Aorta (tissue), 5 donors: ENCODE measurements at regions not wholly inside any gene's neighbourhood (a gene's known extent, or its start where the extent isn't known, plus 50 kb on each side); places are given as distances from the start of the nearest gene placed in this dataset.
"Not testable (repeated sequence)": the region's sequence is repeated elsewhere in the genome, so short reads cannot be mapped to it uniquely, and the experiment has no call there.

Experiments
- ATAC-seq: fragments of 200-7000 bp; cut with Tn5 transposase; one replicate; pipeline ENCODE4 v1.9.1; 2022; ENCODE audit warnings: moderate library complexity; ENCODE audit not compliant: low FRiP score
- DNase-seq, 2 donors: peaks; one replicate each; pipeline ENCODE4 v3.0.0-alpha.2; 2020
- H3K27ac ChIP-seq, 2 donors: one replicate each; pipeline ENCODE4 v1.5.1; 2013; ENCODE audit warnings: low read length in 2 of 2, mild to moderate bottlenecking in 2 of 2, moderate library complexity in 2 of 2, control low read depth in 1 of 2, inconsistent platforms in 1 of 2, low read depth in 1 of 2
- H3K27me3 ChIP-seq, 2 donors: one replicate each; pipeline ENCODE4 v1.6.1; 2013; ENCODE audit warnings: control low read depth in 1 of 2, low read length in 1 of 2, mild to moderate bottlenecking in 1 of 2, moderate library complexity in 1 of 2; ENCODE audit not compliant: insufficient read depth in 2 of 2, control insufficient read depth in 1 of 2
- H3K36me3 ChIP-seq, 2 donors: one replicate each; pipeline ENCODE4 v1.6.1; 2013; ENCODE audit warnings: control low read depth in 1 of 2, low read length in 1 of 2, mild to moderate bottlenecking in 1 of 2; ENCODE audit not compliant: insufficient read depth in 2 of 2, control insufficient read depth in 1 of 2
- H3K4me1 ChIP-seq, 2 donors: one replicate each; pipeline ENCODE4 v1.6.1; 2013; ENCODE audit warnings: low read length in 2 of 2, control low read depth in 1 of 2, mild to moderate bottlenecking in 1 of 2, moderate library complexity in 1 of 2; ENCODE audit not compliant: insufficient read depth in 2 of 2, control insufficient read depth in 1 of 2
- H3K4me3 ChIP-seq, 2 donors: one replicate each; pipeline ENCODE4 v1.5.1; 2013; ENCODE audit warnings: low read length in 2 of 2, control low read depth in 1 of 2, mild to moderate bottlenecking in 1 of 2
- H3K9me3 ChIP-seq: one replicate; pipeline ENCODE4 v1.6.1; 2013; ENCODE audit warnings: mild to moderate bottlenecking, low read length; ENCODE audit not compliant: control insufficient read depth
- WGBS, 2 donors: extraction: QIAGEN DNeasy Blood & Tissue Kit; methylation state at CpG; one replicate each; pipeline ENCODE4 v1.1.7; 2013; 5-methylcytosine and 5-hydroxymethylcytosine counted together
- intact Hi-C, 2 donors: fragments of 100-400 bp; cut with DNase I; formaldehyde crosslinking; loops; one replicate each; pipeline versions ENCODE4 v1.14.2 to v1.15.0; 2022
- donor health status: healthy with polysubstance abuse.
- donor health status: Bipolar disorder and iron deficiency.
- donor health status: DM: no; HTN: no; CAD: no.
- donor health status: DM: no; HTN: no; CAD: no.
- donor health status: DM: yes; HTN: yes; CAD: no.

DNA sequence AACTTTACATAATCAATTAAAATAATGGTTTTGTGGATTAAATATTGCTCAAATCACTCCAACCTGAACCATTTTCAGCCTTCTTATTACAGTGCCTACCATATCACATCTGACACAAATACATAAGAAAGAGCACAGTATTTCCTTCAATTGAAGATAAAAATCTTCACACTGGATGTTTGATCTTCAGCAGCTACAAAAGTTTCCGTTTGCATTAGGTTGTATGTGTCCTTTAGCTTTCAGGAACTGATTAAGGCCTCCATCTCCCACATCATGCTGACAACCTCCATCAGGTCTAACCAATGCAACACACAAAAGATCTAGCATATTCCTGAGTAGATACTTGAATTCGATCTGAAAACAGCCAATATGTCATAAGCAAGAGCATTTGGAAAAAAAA is 195.1 kb upstream of the NR5A2 start:
- no peaks in the 10 kb centered on the region for H3K36me3 ChIP-seq
- intact Hi-C loops: no loop called here
- no peaks in the 10 kb centered on the region for H3K9me3 ChIP-seq
- no peaks in the 10 kb centered on the region for H3K27me3 ChIP-seq
- no peak for ATAC-seq
- no peak overlapping the region for H3K4me3 ChIP-seq
- 50 to 52% methylated on average over 2 of the region's 2 CpGs for WGBS, 2 donors
- no peak for DNase-seq
- H3K27ac ChIP-seq: no peak overlapping the region
- H3K4me1 ChIP-seq: no peaks in the 10 kb centered on the region

DNA sequence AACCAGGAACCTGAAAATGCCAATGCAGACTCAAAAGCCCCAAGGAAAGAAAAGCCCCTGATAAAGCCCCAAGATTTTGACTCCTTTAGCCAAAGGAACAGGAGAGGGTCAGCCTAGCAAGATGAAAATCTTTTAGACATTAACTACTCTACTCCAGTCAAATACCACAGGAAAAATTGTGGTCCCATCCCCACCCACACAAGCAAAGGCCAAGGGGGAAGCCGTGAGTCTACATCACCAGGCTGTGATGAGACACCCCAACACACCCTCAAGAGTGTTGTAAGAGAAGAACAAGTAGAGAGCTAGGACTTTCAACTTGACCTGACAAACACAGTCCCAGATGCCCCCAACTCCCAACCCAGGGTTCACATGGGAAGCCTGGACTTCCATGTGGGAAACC is 192.8 kb upstream of the NR5A2 start:
- Histone ChIP-seq H3K9me3 (no peaks in the 10 kb centered on the region), H3K4me3 (no peak overlapping the region), H3K27me3 (no peaks in the 10 kb centered on the region), H3K27ac (no peak overlapping the region), H3K36me3 (no peaks in the 10 kb centered on the region), H3K4me1 (no peaks in the 10 kb centered on the region)
- ATAC-seq (no peak), DNase-seq (no peak)
- intact Hi-C loops: no loop called here
- WGBS, 2 donors: 57 to 74% methylated on average over 1 of the region's 1 CpG

DNA sequence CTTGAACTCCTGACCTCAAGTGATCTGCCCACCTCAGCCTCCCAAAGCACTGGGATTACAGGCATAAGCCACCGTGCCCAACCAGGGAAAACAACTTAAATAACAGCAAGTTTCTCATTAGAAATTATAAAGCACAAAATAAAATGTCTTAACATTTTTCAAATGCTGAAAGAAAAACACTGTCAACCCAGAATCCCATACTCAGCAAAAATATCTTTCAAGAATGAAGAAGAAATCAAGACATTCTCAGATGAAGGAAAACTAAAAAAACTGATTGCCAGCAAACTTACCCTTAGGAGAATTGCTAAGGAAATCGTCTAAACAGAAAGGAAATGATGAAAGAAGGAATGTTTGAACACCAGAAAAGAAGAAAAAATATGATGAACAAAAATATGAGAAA is 191.1 kb upstream of the NR5A2 start:
- intact Hi-C loops: no loop called here
- Histone ChIP-seq H3K4me1 (no peaks in the 10 kb centered on the region), H3K4me3 (no peak overlapping the region), H3K27ac (no peak overlapping the region), H3K27me3 (no peaks in the 10 kb centered on the region), H3K9me3 (no peaks in the 10 kb centered on the region), H3K36me3 (no peaks in the 10 kb centered on the region)
- DNase-seq: no peak
- no peak for ATAC-seq
- 59 to 60% methylated on average over 2 of the region's 2 CpGs for WGBS, 2 donors

DNA sequence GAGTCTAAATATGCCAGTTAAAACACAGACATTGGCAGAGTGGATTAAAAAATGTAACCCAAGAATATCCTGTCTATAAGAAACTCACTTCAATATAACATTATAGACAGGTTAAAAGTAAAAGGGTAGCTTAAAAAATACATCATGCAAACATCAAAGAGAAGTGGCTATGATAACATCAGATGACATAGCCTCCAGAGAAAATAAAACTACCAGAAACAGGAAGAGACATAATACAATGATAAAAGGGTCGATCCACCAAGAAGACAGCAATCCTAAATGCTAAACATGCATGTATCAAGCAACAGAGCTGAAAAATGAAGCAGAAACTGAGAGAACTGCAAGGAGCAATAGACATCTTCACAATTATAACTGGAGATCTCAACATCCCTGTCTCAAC is 190.2 kb upstream of the NR5A2 start:
- WGBS, 2 donors: 65 to 80% methylated on average over 1 of the region's 1 CpG
- ATAC-seq: no peak

DNA sequence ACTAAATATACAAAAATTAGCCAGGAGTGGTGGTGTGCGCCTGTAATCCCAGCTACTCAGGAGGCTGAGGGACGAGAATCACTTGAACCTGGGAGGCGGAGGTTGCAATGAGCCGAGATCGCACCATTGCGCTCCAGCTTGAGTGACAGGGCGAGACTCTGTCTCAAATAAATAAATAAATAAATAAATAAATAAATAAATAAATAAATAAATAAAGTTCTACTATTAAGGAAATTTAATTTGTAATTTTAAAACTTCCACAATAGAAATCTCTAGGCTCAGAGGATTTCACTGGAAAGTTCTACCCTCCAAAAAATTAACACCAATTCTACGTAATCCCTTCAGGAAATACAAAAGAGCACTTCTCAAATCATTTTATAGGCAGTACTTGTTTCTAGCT is 187.9 kb upstream of the NR5A2 start:
- H3K4me1 ChIP-seq, DNase-seq, H3K9me3 ChIP-seq, H3K27me3 ChIP-seq, intact Hi-C loops, H3K4me3 ChIP-seq, H3K36me3 ChIP-seq, ATAC-seq, H3K27ac ChIP-seq: not testable (repeated sequence)
- WGBS, 2 donors: 89 to 96% methylated on average over 8 of the region's 8 CpGs

More for the DNA sequence above, 190.2 kb upstream of the NR5A2 start:
- intact Hi-C loops: no loop called here
- no peak for DNase-seq
- H3K36me3 ChIP-seq: no peaks in the 10 kb centered on the region
- H3K4me1 ChIP-seq: no peaks in the 10 kb centered on the region
- no peak overlapping the region for H3K4me3 ChIP-seq
- H3K27ac ChIP-seq: no peak overlapping the region
- no peaks in the 10 kb centered on the region for H3K9me3 ChIP-seq
- no peaks in the 10 kb centered on the region for H3K27me3 ChIP-seq

DNA sequence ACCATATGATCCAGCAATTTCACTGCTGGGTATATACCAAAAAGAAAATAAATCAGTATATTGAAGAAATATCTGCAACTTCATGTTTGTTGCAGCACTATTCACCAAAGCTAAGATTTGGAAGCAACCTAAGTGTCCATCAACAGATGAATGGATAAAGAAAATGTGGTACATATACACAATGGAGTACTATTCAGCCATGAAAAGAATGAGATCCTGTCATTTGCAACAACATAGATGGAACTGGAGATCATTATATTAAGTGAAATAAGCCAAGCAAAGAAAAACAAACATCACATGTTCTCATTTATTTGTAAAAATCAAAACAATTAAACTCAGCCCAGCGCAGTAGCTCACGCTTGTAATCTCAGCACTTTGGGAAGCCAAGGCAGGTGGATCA is 184.4 kb upstream of the NR5A2 start:
- H3K27ac ChIP-seq, ATAC-seq, intact Hi-C loops, H3K36me3 ChIP-seq, H3K4me1 ChIP-seq, H3K4me3 ChIP-seq, DNase-seq, H3K9me3 ChIP-seq, H3K27me3 ChIP-seq: not testable (repeated sequence)
- 95 to 98% methylated on average over 2 of the region's 2 CpGs for WGBS, 2 donors

DNA sequence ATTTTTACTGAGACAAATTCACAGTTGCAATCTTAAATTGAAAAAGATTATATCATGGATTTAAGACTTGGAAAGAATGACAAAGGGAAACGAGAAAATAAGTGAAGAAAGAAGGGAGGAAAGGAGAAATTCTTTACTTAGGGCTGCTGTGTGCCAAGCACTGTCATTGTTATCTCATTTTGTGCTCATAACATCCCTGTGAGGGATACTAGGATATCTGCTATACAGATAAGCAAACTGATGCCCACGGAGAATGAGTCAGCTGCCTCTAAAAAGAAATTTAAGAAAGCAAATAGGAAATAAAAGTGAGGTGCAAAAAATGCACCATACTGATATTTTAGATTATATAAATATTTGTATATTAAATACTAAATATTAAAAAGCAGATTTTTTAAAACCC is 183.6 kb upstream of the NR5A2 start:
- H3K36me3 ChIP-seq: no peaks in the 10 kb centered on the region
- no peaks in the 10 kb centered on the region for H3K27me3 ChIP-seq
- no peaks in the 10 kb centered on the region for H3K4me1 ChIP-seq
- H3K9me3 ChIP-seq: peaks cover 1% of the 10 kb centered on the region
- ATAC-seq (no peak), DNase-seq (no peak)
- intact Hi-C loops: no loop called here
- H3K27ac ChIP-seq: no peak overlapping the region
- WGBS, 2 donors: 20 to 21% methylated on average over 2 of the region's 2 CpGs
- no peak overlapping the region for H3K4me3 ChIP-seq

DNA sequence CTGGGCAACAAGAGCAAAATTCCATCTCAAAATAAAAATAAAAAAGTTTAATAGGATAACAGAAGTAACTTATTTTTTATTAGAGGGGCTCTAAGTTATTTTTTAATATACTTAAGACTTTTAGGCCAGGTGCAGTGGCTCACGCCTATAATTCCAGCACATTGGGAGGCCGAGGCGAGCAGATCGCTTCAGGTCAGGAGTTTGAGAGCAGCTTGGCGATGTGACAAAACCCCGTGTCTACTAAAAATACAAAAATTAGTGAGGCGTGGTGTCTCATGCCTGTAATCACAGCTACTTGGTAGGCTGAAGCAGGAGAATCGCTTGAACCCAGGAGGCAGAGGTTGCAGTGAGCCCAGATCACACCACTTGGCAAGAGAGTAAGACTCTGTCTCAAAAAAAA is 180.5 kb upstream of the NR5A2 start:
- DNase-seq (no peak), ATAC-seq (no peak)
- peaks cover 1% of the 10 kb centered on the region for H3K9me3 ChIP-seq
- no peaks in the 10 kb centered on the region for H3K27me3 ChIP-seq
- H3K27ac ChIP-seq: no peak overlapping the region
- no peaks in the 10 kb centered on the region for H3K4me1 ChIP-seq
- H3K36me3 ChIP-seq: no peaks in the 10 kb centered on the region
- no peak overlapping the region for H3K4me3 ChIP-seq
- 86 to 89% methylated on average over 8 of the region's 8 CpGs for WGBS, 2 donors
- intact Hi-C loops: no loop called here

DNA sequence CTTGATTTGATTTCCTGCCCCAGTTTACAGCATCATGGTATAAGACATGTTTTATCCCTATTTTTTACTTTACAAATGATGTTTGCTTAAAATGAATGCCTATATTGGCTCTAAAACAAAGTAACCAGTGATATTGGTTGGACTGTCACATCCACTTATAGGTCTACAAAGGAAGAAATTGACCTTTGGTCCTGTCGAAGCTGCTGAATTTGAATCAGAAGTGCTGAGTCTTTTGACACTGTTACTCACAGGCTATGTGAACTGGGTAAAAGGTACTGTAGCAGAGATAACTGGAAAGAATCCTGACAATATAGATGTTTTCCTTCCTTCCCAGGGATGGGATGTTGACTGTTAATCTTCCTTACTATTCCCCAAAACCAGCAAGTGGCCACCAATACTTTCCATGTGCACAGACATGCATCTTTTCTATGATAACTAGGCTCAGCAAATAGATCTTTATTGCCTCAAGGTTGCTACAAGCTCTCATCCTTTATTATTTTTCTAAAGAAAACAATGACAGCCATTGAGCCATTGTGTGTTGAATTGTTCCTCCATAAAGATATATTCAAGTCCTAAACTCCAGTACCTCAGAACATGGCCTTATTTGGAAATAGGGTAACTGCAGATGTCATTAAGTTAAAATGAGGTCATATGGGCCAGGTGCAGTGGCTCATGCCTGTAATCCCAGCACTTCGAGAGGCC is 175.9 kb upstream of the NR5A2 start:
- no peak overlapping the region for H3K4me3 ChIP-seq
- WGBS, 2 donors: 63 to 78% methylated on average over 2 of the region's 2 CpGs
- peaks cover 0 to 3% of the 10 kb centered on the region in 2 donors for H3K27me3 ChIP-seq
- no peak overlapping the region for H3K27ac ChIP-seq
- ATAC-seq (no peak), DNase-seq (no peak)
- H3K36me3 ChIP-seq: no peaks in the 10 kb centered on the region
- no peaks in the 10 kb centered on the region for H3K4me1 ChIP-seq
- no peaks in the 10 kb centered on the region for H3K9me3 ChIP-seq
- intact Hi-C loops: no loop called here
